Neural crest cell (in vitro differentiated cells): ENCODE measurements at regions not wholly inside any gene's neighbourhood (a gene's known extent, or its start where the extent isn't known, plus 50 kb on each side); places are given as distances from the start of the nearest gene placed in this dataset.
A peak's percentile ranks its signal among the peaks of the same experiment; 100 is the strongest.

Experiments used
- DNase-seq: peaks from one replicate; pipeline ENCODE4 v3.0.0; 2021; ENCODE audit warnings: low read depth, mixed read lengths, low spot score
- H3K27ac Mint-ChIP-seq: one replicate; pipeline ENCODE4 v1.8.0; 2021; ENCODE audit warnings: mild to moderate bottlenecking, mixed read lengths; ENCODE audit not compliant: unreplicated experiment
- H3K27me3 Mint-ChIP-seq: 2 replicates; pipeline ENCODE4 v1.8.0; 2021; ENCODE audit warnings: low read depth, mild to moderate bottlenecking, mixed read lengths
- H3K36me3 Mint-ChIP-seq: 2 replicates; pipeline ENCODE4 v1.8.0; 2021; ENCODE audit warnings: low read depth, mild to moderate bottlenecking, mixed read lengths
- H3K4me1 Mint-ChIP-seq: 2 replicates; pipeline ENCODE4 v1.8.0; 2021; ENCODE audit warnings: mixed read lengths
- H3K4me3 Mint-ChIP-seq: one replicate; pipeline ENCODE4 v1.8.0; 2021; ENCODE audit warnings: mild to moderate bottlenecking, mixed read lengths
- H3K9me3 Mint-ChIP-seq: 2 replicates; pipeline ENCODE4 v1.8.0; 2021; ENCODE audit warnings: mixed read lengths
- TF ChIP-seq, protein P1 (sequence below): fragments of 200-600 bp; sonication (generic); conservative IDR thresholded peaks from 2 replicates; pipeline ENCODE4 v1.5.0; 2021; ENCODE audit warnings: antibody characterized with exemption, mild to moderate bottlenecking

DNA sequence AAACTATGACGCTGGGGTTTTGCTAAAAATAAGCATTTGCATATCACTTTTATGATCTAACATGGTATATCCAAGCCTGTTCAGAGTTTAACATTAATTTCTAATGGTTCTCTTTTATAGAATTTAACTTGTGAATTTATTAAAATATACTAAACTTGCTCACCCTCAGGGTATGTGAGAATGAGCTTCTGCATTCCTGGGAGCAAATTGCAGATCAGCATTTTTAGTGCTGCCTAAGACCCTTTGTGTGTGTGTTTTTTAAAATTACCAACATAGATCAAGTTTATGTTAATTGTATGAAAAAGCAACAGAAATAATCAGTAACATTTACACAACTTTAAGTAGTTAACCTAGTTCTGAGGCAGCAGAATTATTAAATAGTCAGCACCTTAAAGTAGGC, 218.0 kb upstream of the AGA start:
- peaks cover 11% of the 10 kb centered on the region for H3K9me3 Mint-ChIP-seq
- no peaks in the 10 kb centered on the region for H3K36me3 Mint-ChIP-seq
- H3K4me1 Mint-ChIP-seq = no peaks in the 10 kb centered on the region
- TF ChIP-seq, protein P1, sequence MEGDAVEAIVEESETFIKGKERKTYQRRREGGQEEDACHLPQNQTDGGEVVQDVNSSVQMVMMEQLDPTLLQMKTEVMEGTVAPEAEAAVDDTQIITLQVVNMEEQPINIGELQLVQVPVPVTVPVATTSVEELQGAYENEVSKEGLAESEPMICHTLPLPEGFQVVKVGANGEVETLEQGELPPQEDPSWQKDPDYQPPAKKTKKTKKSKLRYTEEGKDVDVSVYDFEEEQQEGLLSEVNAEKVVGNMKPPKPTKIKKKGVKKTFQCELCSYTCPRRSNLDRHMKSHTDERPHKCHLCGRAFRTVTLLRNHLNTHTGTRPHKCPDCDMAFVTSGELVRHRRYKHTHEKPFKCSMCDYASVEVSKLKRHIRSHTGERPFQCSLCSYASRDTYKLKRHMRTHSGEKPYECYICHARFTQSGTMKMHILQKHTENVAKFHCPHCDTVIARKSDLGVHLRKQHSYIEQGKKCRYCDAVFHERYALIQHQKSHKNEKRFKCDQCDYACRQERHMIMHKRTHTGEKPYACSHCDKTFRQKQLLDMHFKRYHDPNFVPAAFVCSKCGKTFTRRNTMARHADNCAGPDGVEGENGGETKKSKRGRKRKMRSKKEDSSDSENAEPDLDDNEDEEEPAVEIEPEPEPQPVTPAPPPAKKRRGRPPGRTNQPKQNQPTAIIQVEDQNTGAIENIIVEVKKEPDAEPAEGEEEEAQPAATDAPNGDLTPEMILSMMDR = no peak
- DNase-seq = no peak
- H3K27me3 Mint-ChIP-seq = no peaks in the 10 kb centered on the region
- H3K4me3 Mint-ChIP-seq = no peak overlapping the region
- H3K27ac Mint-ChIP-seq = no peak overlapping the region

DNA sequence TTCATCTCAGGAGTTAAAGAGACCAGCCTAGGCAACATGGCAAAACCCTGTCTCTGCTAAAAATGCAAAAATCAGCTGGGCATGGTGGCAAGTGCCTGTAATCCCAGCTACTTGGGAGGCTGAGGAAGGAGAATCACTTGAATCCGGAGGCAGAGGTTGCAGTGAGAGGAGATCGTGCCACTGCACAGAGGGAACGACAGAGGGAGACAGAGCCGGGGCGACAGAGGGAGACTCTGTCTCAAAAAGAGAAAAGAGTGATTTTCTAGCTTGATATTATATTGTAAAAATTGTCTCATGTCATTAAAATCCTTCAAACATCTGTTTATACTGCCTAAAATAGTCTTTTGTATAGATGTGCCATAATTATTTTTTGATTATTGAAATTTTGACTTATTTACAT, 225.4 kb upstream of the AGA start:
- no peaks in the 10 kb centered on the region for H3K4me1 Mint-ChIP-seq
- TF ChIP-seq, protein P1 = peak; percentile 37
- H3K9me3 Mint-ChIP-seq = peaks cover 4% of the 10 kb centered on the region
- H3K27me3 Mint-ChIP-seq = no peaks in the 10 kb centered on the region
- peak overlapping the region; percentile 67 for H3K27ac Mint-ChIP-seq
- DNase-seq = no peak
- H3K4me3 Mint-ChIP-seq = no peak overlapping the region
- H3K36me3 Mint-ChIP-seq = no peaks in the 10 kb centered on the region

- no peak for DNase-seq
- Mint-ChIP-seq H3K4me3 (no peak overlapping the region), H3K9me3 (no peaks in the 10 kb centered on the region), H3K27me3 (no peaks in the 10 kb centered on the region), H3K36me3 (no peaks in the 10 kb centered on the region), H3K4me1 (no peaks in the 10 kb centered on the region), H3K27ac (no peak overlapping the region)
- TF ChIP-seq, protein P1 = no peak
These were observed 229.2 kb upstream of the AGA start for GRCh38 chr4:177671387-177671786.

GRCh38 chr4:177671845-177672244, 229.6 kb upstream of the AGA start:
- H3K27me3 Mint-ChIP-seq = no peaks in the 10 kb centered on the region
- no peaks in the 10 kb centered on the region for H3K4me1 Mint-ChIP-seq
- no peak for DNase-seq
- TF ChIP-seq, protein P1 = no peak
- no peaks in the 10 kb centered on the region for H3K9me3 Mint-ChIP-seq
- no peak overlapping the region for H3K27ac Mint-ChIP-seq
- H3K4me3 Mint-ChIP-seq = no peak overlapping the region
- no peaks in the 10 kb centered on the region for H3K36me3 Mint-ChIP-seq

GRCh38 chr4:177673985-177674489, 231.8 kb upstream of the AGA start:
- TF ChIP-seq, protein P1 = no peak
- H3K4me1 Mint-ChIP-seq = no peaks in the 10 kb centered on the region
- H3K36me3 Mint-ChIP-seq = no peaks in the 10 kb centered on the region
- no peak overlapping the region for H3K4me3 Mint-ChIP-seq
- H3K27me3 Mint-ChIP-seq = no peaks in the 10 kb centered on the region
- no peaks in the 10 kb centered on the region for H3K9me3 Mint-ChIP-seq
- no peak overlapping the region for H3K27ac Mint-ChIP-seq
- DNase-seq = no peak

DNA sequence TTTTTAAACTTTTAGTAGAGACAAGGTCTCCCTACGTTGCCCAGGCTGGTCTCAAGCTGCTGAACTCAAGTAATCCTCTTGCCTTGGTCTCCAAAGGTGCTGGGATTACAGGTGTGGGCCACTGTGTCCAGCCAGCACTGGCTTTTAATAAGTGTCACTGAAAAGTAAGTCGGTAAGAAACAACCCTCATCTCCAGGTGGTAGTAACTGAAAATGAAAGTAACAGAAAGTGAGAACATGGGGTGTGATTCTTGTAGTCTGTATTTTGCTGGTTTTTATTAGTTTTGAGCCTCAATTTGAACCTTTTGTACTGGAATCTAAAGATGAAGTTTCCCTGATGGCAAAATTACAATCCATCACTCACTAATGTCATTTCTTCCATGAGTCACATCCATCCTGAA, 238.1 kb upstream of the AGA start:
- no peak for DNase-seq
- TF ChIP-seq, protein P1 = no peak
- H3K27me3 Mint-ChIP-seq = no peaks in the 10 kb centered on the region
- no peak overlapping the region for H3K27ac Mint-ChIP-seq
- no peaks in the 10 kb centered on the region for H3K9me3 Mint-ChIP-seq
- H3K36me3 Mint-ChIP-seq = no peaks in the 10 kb centered on the region
- no peak overlapping the region for H3K4me3 Mint-ChIP-seq
- H3K4me1 Mint-ChIP-seq = no peaks in the 10 kb centered on the region
